Right forelimb (tissue), 1 donor: ENCODE measurements at regions not wholly inside any gene's neighbourhood (a gene's known extent, or its start where the extent isn't known, plus 50 kb on each side); places are given as distances from the start of the nearest gene placed in this dataset.

Experiments
- DNase-seq: peaks from one replicate; pipeline ENCODE4 v3.0.0-alpha.2; 2018

DNA sequence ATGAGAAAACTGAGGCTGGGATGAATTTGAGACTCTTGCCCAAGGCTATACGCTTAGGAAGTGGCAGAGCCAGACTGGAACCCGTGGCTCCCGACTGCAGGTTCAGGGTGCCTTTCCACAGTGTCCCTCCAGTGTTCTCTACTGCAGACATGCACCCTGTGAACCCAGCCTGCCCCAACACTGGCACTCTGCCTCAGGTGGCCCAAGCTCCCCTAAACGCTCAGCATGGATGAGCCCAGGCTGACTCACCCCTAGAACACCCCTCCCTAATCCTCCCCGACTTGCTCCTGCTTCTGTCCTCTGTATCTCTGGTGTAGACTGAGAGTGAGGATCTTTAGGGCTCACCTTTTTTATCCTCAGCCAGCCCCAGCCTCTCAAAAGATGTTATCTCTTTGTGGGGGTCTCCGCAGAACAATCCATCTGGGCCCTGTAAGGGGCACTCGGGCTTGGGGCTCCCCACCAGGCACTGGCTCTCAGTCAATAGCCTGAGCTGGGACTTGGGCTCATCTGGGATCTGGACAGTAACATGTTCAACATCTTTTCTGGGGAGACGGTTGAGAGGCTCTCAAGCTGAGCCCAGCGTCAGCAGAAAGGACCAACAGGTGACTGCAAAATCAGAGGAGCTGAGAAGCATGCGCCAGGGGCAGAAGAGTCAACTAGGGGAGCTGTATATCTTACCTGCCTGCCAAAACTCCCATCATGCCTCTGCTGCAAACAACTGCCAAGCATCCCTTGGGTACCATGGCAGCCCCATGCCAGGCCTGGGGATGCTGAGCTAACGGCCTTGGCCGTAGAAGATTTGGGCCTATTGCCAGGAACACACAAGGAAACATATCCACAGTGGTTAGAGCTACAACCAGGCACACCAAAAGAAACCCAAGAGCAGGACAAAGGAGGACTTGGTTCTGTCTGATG is 176.2 kb downstream of the BUD13 start:
- no peak for DNase-seq

DNA sequence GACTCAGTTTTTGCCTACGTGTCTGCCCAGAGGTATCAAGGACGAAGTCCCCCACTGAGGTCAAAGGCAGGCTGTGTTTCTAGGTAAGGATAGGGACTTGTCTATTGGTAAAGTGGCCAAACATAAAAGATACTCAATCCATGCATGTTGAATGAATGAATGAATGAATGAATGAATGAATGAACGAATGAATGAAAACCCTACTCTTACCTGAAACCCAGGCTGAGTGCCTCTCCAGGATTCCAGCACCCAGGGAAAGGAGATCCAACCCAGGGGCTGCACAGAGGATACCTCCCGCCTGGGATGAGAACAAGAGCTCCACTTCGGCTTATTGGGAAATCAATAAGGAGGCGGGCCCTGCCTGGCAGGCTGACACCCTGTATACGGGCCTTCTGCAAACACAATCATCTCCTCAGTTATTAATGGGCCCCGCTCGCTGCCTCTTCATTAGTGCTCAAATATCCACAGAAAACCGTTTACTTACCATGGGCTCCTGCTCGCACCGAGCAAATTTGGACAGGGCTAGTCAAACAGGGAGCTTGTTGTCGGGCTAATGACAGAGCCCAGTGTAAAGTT is 177.4 kb downstream of the BUD13 start:
- no peak for DNase-seq

DNA sequence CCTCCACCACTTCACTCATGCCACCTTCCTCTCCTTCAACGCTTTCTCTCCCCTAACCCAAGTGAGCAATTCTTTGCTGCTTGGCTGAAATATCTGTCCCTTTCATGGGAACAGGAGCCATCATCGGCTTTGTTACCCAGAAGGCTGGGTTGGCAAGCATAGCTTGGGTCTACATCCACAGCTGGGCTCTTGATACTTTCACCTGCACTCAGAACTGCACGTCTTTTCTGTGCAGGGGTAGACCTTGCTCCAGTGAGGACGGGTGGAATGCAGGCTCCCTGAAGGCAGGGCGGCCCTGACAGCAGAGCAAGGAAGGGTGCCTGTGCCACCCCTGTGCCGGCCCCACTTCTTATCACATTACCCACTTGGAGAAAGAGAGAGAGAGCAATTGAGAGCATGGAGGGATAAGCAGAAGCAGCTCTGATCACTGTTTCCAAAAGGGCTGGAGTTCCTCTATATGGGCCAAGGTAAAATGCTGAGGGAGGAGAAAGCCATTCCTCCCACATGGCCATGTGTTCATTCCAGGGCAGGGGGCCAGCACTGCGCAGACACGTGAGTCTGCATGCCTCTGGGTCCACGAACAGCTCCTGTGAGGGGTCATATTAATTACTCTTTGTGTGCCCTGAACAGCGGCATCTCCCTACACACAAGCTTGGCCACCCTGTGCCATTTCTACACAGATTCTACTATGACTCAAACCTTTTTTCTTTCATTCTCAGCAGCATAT is 181.8 kb downstream of the BUD13 start:
- no peak for DNase-seq

DNA sequence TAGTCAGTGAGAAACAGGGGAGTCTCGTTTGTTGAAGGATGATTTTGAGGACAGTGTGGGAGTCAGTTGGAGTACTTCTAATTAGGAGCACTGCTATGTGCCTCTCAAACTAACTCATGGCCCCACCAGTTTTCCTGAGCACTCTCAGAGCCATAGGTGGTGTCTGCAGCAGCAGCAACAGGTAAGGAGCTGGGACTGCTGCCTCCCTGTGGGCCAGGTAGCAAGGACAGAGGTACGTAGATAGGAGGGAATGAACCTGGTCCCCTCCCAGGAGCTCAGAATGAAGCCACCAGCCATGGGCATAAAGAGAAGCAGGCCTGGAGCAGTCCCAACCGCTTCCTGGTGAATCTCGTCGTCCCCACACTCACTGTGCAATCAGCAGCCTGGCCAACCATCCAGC is 183.4 kb downstream of the BUD13 start:
- no peak for DNase-seq

DNA sequence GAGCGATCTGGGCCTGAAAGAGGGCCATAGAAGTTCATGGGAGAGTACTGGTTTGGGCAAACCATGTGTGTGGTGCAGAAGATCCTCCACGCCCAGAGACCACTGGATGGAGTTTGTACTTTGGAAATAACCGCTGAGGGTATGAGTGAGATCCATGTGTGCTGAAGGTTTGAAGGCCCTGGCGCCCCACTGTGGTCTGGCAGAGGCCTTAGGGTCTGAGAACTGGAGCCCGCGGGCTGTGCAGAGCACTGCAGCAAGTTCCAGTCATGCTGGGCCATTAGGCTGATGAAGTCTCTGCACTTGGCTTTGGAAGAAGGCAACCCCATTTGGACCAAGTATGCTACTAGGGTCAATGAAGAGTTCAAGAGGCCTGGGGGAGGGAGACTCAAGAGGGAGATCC is 186.4 kb downstream of the BUD13 start:
- DNase-seq = no peak

DNA sequence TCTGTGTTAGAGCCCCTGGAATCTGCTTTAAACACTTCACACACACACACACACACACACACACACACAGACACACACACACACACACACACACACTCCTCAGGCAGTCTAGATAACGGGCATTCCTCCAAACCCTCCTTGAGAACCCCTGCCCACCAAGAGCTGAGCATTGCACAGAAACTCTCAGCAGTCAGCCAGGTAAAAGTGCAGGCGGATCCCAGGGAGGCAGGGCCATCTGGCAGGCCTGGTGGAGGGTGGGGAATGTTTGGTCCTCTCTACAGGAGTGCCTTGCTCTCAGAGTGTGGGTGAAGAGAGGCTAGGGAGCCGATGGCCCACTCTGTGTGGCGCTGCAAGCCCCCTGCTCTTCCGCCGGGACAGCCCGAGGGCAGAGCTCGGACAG is 190.2 kb downstream of the BUD13 start:
- DNase-seq = no peak

DNA sequence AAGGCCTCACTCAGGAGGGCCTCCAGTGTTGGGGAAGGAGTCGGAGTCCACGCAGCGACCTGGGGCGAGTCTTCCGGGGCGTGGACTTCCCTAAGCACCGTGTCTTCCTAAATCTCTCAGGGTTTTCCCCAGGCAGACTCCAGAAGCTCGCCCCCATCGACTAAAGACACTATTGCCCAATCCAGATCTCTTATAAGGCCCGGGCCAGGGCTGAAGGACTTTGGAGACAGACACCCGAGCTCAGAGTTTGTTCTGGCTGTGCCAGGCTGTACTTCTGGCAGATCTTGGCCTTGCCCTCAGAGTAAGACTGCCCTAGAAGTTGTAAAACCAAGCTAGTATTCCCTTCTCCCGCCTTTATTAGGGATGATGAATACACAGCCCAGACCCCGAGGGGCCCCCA is 191.4 kb downstream of the BUD13 start:
- DNase-seq = no peak

DNA sequence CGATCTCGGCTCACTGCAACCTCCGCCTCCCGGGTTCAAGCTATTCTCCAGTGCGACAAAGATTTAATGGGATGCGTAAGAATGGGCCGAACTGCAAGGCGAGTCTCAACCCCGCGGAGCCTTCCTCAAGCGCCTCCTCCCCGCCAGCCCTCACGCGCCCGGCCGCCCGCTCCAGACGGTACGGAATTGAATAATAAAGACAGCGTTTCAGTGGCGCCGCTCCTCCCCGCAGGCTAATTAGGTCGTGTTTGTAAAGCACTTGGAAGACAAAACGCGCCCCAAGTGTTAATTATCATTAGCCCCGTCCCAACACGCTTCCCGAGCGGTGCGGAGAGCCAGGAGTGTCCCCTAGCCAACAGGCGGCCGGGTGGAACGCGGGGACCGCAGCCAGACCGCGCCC is 192.0 kb downstream of the BUD13 start:
- DNase-seq = no peak

DNA sequence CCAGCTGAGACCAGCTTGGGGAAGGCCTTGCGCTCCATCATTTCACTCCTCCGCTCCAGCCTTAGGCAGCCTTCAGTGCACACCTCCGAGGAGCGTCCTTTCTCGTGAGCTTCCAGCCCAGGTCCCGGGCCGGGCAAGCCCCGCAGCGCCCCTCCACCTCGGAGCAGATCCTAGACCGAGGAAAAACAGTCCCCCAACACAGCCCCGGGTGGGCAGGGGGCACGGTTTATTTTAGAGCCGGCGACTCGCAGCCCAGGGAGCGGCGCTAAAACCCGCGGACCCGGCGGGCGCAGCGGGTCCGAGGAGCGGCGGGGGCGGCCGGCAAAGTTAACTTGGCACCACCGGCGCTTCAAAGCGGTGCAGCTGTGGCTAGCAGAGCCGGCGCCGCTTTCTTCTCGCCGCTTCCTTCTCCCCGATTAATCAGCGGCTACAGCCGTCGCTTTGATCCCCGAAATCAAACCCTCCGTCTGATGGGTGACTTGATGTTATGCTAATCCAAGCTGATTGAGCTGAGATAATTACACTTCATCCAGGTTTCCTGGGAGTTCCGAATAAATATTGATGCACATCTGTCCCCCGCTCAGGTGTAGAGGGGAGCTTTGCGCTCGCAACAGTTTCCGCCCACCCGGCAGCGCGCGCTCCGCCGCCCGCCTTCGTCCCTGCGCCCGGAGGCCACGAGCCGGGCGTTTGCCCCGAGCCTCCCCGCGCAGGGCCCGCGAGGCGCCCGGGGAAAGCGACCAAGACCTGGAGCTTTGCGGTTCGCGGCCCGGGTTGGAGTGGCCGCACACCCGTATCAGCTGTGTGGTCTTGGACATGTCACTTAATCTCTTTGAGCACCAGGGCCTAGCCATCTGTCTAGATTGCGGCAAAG is 192.7 kb downstream of the BUD13 start:
- DNase-seq = no peak

DNA sequence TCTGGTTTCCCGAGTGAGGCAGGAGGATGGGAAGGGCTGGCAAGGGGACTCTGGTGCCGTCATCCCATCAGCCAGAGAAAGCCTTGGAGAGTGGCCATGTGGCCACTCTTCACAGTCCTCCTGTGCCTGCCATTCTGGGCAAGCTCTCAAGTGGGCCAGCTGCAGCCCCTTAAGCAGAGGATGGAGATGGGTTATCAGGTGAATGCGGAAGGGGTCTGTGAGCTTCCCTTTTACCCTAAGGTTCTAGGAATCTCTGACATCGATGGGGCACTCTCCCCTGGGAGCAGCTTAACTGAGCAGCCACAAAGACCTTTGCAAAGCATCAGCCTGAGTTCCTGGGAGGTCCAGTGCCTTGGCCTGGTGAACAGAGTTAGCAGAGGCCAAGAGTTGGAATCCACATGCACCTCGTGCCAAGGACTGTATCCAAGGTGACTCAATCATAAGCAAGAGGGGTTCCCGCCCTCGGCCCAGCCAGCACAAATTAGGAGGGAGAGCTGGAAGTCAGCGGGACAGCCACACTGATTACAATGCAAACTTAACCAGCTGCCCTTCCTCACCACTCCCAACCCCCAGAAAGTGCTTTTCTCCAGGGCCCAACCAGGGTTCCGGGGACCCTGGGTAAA is 193.6 kb downstream of the BUD13 start:
- DNase-seq = no peak

DNA sequence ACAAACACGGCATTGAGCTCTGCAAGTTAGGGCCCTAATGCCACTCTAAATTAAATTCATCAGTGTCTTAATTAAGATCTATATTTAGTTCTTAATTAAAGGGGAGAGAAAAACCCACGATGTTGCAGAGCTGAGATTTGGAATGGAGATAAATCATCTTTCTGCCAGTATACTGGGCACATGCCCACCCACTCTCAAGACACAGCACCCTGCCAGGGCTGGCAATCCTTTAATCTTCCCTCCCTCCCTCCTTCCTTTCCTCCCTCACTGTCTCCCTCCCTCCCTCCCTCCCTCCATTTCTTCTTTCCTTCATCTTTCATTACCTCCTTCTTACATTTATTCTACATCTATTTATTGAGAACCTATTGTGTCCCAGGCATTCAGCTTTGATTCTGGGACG is 194.8 kb downstream of the BUD13 start:
- DNase-seq = no peak

DNA sequence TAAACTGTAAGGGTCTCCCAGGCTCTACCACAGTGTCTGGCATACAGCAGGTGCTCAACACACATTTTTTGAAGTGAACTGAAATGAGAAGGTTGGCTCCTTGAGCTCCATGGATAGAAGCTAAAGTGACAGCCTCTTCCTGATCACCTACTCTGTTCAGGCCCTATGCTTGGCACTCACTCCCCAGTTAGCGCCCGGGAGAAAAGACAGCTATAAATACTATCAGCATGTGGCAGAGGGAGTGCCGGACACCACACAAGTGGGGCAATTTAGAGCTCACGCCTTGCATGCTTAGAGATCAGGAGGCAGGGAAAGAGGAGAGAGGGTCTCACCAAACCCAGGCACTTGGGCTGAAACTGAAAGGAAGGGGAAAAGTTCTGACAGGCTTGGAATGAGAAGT is 195.5 kb downstream of the BUD13 start:
- no peak for DNase-seq

DNA sequence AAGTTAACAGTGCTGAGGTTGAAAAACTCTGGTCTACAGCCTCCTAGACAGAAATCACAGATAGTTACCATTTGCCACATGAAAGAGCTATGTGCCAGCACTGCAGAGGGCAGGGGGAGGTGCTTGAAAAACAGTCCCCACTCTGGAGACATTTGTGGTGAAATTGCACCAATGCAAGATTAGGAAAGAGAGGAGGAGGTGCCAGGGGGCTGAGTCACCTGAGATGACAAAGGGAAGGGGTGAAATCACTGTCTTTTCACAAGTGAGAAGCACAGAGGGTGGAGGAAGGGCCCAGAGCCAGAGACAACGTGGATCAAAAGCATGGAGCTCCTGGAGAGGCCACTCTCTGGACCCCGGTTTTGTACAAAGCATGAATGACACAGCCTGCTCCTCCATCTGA is 196.3 kb downstream of the BUD13 start:
- no peak for DNase-seq

DNA sequence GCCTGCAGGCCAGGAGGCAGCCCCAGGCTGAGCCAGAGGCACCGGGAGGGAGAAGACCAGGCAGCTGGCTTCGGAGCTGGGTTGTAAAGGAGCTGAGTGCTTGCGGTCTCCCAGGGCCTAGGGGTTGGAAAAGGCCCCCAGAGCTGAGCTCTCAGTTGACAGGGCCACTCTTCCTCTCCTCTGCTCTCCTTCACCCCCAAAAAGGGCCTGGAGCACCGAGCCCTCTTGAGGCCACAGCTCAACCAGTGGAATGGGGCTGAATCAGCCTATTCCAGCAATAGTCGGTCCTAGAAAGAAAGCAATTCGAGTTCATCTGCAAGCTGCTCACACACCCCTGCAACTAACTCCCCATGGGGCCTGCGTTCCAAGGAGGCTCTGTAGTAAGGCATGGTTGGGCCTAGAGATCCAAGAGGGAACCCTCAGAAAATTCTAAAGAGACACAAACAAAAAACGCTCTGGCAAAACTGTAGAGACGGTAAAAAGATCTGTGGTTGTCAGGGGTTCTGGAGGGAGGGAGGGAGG is 205.0 kb downstream of the BUD13 start:
- no peak for DNase-seq

DNA sequence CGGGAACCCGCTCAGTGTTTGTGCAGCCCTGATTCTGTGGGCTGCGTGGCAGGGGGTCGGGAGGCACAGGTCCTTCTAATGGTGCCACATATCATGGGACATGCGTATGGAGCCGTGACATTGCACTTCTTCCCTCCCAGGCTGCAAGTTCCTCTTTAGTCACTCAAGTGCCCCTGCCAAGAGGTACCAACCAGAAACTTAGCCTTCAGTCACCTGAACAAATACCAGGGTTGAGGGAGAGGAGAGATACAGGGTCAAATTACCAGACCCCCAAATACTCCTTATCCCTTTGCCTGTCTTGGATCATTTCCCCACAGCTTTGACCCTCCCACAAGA is 209.1 kb downstream of the BUD13 start:
- no peak for DNase-seq

DNA sequence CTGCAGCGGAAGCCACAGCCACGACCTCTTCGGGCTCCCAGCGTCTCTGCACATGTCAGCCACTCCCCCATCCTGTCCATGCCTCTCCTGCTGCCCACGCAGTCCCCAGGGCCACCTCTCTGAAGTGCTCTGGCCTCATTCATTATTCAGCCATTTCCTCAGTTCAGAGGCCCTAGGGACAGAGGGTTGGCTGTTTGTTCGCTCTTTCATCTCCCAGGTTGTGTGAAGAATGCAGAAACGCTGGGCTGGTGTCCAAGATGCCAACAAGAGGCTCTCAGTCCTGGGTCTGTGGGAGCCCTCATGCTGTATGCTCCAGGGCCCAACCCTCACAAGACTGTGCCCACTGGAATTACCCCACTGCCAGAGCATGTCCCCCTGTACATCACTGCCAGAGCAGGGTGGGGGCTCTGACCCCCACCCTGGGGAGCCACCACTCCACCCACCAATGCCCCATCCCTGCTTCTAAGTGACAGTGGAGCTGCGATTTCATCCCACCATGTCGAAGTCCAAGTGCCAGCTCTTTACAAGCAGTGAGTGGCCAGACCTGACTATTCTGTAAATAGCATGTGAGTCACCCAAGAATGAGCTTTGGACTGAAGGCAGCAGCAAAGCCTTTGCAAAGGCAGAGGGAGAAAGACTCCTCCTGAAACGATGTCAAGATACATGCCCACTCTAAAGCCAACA is 209.6 kb downstream of the BUD13 start:
- DNase-seq = no peak

DNA sequence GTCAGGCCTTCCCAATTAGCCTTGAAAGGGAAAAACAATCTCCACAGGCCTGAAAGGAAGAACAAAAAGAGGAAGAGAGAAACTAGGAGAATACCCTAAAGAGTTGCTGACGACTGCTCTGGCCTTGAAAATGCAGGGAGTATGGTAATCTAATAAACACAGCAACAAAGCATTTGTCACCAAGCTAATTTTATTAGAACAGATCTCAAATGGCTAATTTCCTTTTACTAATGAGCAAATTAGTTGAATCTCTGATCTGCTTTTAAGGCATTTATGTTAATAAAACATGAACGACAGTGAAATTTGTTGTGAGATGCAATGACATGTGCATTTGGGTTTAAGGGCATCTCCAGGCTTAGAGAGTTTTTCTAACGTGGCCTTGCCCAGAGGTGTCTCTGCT is 212.2 kb downstream of the BUD13 start:
- no peak for DNase-seq

DNA sequence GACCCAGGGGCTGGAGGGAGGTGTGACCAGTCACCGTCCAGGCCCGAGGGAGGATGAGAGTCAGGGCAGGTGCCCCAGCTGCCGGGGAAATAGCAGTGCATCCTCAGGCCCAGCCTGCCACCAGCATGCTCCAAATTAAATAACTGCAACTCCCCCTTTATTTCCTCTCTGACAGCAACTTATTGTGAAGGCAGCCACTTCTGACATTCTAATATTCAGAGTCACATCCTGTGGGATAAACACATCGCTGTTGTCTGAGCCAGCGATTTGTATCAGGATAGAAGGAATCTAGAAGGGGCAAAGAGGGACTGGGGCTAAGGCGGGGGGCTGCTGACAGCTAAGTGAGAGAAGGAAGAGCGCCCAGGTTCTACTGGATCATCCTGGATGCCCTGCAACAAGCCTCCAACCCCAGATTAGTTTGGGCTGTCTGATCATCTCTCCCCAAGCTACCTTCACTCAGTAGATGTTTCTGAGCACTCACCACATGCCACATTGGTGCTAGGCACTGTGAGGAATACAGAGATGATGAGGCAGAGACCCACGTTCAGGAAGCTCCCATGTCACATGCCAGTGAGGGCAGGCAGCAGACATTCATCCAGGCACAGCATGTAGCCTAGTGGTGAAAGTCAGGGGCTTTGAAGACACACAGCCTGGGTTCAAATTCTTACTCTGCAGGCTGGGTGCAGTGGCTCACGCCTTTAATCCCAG is 214.1 kb downstream of the BUD13 start:
- no peak for DNase-seq

DNA sequence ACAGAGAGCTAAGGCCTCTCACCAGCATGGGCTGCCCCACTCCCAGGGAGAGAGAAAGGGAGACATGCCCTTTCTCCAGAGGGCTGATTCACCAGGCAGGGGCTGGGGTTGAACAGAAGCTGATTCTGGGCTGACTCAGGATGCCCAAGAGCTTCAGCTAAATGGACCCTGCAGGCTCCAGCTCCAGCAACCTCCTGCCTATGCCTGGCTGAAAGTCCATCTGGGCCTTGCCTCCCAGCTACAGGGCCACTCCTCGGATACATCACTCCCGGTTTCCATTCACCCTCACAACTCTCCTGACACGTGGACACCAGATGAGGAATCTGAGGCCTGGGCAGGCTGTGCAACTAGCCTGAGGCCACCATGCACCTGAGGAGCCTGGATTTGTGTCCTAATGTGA is 215.5 kb downstream of the BUD13 start:
- DNase-seq = no peak

DNA sequence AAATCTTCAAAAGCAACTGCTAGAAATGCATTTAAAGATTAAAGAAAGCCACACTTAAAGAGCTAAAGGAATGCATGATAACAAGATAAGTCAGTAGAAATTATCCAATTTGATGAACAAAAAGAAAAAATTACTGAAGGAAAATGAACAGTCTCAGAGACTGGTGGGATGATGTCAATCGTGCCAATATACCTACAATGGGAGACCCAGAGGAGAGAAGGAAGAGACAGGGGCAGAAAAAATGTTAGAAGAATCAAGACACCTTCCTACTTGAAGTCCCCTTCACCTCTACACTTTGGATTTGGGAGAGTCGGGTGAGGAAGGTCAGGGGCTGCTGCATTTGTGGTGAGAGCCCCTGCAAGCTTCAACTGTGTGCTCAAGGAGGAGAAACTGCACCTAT is 216.3 kb downstream of the BUD13 start:
- DNase-seq = no peak

DNA sequence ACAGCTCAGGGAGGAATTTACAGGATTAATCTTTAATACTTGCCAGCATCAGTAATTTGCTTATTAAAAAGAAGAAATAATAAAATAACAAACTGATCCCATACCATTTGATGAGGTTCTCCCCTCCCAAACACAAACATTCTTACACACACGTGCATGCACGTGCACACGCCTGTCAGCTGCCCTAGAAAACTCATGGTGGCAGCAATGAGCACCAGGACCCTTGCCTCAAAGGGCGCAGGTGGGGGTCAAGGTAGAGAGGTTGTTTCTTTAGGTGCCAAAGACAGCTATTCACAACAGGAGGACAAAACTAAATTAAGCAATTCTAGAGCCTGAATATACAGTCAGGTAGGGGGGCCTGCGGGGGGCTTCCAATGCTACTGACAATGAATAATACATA is 219.3 kb downstream of the BUD13 start:
- DNase-seq = no peak
